ENCODE measurements at regions not wholly inside any gene's neighbourhood (a gene's known extent, or its start where the extent isn't known, plus 50 kb on each side); places are given as distances from the start of the nearest gene placed in this dataset.
A peak's percentile ranks its signal among the peaks of the same experiment; 100 is the strongest.
"Not testable (repeated sequence)": the region's sequence is repeated elsewhere in the genome, so short reads cannot be mapped to it uniquely, and the experiment has no call there.

DNA sequence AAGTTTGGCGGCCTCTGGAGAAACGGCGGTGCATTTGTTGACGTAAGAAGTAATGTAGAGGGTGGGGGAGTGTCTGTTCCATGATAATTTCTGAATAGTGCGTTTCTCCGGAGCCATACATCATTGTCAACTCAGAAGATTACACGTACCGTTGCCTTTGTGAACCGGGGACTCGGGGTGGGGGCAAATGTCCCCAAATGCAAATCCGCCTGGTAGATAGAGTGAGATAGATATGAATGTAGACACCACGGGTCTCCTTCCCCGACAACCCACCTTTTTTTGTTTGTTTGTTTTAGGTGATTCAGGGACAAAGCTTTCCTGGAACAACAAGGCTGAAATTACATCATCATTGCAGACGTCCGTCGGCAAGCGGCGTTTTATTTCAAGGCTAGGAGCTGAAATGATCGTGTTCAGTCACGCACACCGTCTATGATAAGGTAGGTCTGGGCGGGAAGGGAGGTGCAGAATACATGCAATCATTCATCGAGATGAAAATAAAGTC, 96.0 kb upstream of the PPP2R3B start:
- Histone ChIP-seq H3K27me3 (ENCODE audit: insufficient read depth, insufficient read length) (peaks cover 14% of the 10 kb centered on the region), H3K36me3 (ENCODE audit: insufficient read depth, insufficient read length, low read length) (no peaks in the 10 kb centered on the region), H3K4me3 (ENCODE audit: insufficient read length, low read depth) (no peak overlapping the region), H3K9me3 (ENCODE audit: insufficient read depth, low read length) (peaks cover 11% of the 10 kb centered on the region), H3K4me1 (ENCODE audit: insufficient read depth, insufficient read length) (no peaks in the 10 kb centered on the region), H3K9ac (ENCODE audit: insufficient read length, low read depth) (no peak overlapping the region)
- TF ChIP-seq YY1 (IDR thresholded peaks at IDR 0.05; ENCODE audit: insufficient read depth, insufficient read length) (no peak), ZNF274 (IDR thresholded peaks at IDR 0.05; ENCODE audit: low read depth, low read length) (no peak), SUZ12 (IDR thresholded peaks at IDR 0.05; ENCODE audit: extremely low read depth, insufficient read depth, insufficient read length) (no peak)
- no peak for DNase-seq (ENCODE audit: low read depth, low spot score)

DNA sequence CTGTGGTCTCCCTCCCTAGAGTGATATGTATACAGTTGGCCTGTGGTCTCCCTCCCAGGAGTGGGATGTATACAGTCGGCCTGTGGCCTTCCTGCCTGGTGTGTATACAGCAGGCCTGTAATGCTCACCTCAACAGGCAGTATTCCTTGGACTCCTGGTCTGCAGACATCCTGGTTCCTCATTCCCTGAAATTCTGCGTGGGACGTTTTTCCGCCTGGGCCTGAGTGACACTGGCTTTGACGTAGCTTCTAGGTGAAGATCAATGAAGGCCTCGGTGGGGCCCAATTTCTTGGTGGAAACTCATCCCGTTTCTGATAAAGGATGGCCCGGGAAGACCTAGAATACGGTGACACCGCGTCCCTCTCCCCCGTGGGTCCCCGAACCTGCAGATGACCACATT, 98.7 kb upstream of the PPP2R3B start:
- Histone ChIP-seq H3K4me1 (ENCODE audit: insufficient read depth, insufficient read length) (no peaks in the 10 kb centered on the region), H3K36me3 (ENCODE audit: insufficient read depth, insufficient read length, low read length) (no peaks in the 10 kb centered on the region), H3K9me3 (ENCODE audit: insufficient read depth, low read length) (peaks cover 8% of the 10 kb centered on the region), H3K9ac (ENCODE audit: insufficient read length, low read depth) (no peak overlapping the region), H3K4me3 (ENCODE audit: insufficient read length, low read depth) (no peak overlapping the region), H3K27me3 (ENCODE audit: insufficient read depth, insufficient read length) (peaks cover 14% of the 10 kb centered on the region)
- no peak for DNase-seq (ENCODE audit: low read depth, low spot score)
- TF ChIP-seq ZNF274 (IDR thresholded peaks at IDR 0.05; ENCODE audit: low read depth, low read length): no peak
- TF ChIP-seq YY1 (IDR thresholded peaks at IDR 0.05; ENCODE audit: insufficient read depth, insufficient read length): no peak
- TF ChIP-seq SUZ12 (IDR thresholded peaks at IDR 0.05; ENCODE audit: extremely low read depth, insufficient read depth, insufficient read length): no peak

GRCh38 chrX:486325-486724, 99.6 kb upstream of the PPP2R3B start:
- no peak overlapping the region for H3K9ac ChIP-seq (ENCODE audit: insufficient read length, low read depth)
- no peak for DNase-seq (ENCODE audit: low read depth, low spot score)
- TF ChIP-seq SUZ12 (IDR thresholded peaks at IDR 0.05; ENCODE audit: extremely low read depth, insufficient read depth, insufficient read length) (no peak), YY1 (IDR thresholded peaks at IDR 0.05; ENCODE audit: insufficient read depth, insufficient read length) (no peak), ZNF274 (IDR thresholded peaks at IDR 0.05; ENCODE audit: low read depth, low read length) (no peak)
- no peak overlapping the region for H3K4me3 ChIP-seq (ENCODE audit: insufficient read length, low read depth)
- H3K36me3 ChIP-seq (ENCODE audit: insufficient read depth, insufficient read length, low read length): no peaks in the 10 kb centered on the region
- peaks cover 8% of the 10 kb centered on the region for H3K9me3 ChIP-seq (ENCODE audit: insufficient read depth, low read length)
- peaks cover 8% of the 10 kb centered on the region for H3K27me3 ChIP-seq (ENCODE audit: insufficient read depth, insufficient read length)
- H3K4me1 ChIP-seq (ENCODE audit: insufficient read depth, insufficient read length): no peaks in the 10 kb centered on the region

GRCh38 chrX:487836-488235, 101.1 kb upstream of the PPP2R3B start:
- no peak overlapping the region for H3K4me3 ChIP-seq (ENCODE audit: insufficient read length, low read depth)
- H3K9ac ChIP-seq (ENCODE audit: insufficient read length, low read depth): no peak overlapping the region
- H3K4me1 ChIP-seq (ENCODE audit: insufficient read depth, insufficient read length): no peaks in the 10 kb centered on the region
- DNase-seq (ENCODE audit: low read depth, low spot score): no peak
- no peaks in the 10 kb centered on the region for H3K36me3 ChIP-seq (ENCODE audit: insufficient read depth, insufficient read length, low read length)
- TF ChIP-seq YY1 (IDR thresholded peaks at IDR 0.05; ENCODE audit: insufficient read depth, insufficient read length) (no peak), SUZ12 (IDR thresholded peaks at IDR 0.05; ENCODE audit: extremely low read depth, insufficient read depth, insufficient read length) (no peak), ZNF274 (IDR thresholded peaks at IDR 0.05; ENCODE audit: low read depth, low read length) (no peak)
- peaks cover 6% of the 10 kb centered on the region; the same call in 1 of the 2 replicates for H3K9me3 ChIP-seq (ENCODE audit: insufficient read depth, low read length)
- no peaks in the 10 kb centered on the region for H3K27me3 ChIP-seq (ENCODE audit: insufficient read depth, insufficient read length)

DNA sequence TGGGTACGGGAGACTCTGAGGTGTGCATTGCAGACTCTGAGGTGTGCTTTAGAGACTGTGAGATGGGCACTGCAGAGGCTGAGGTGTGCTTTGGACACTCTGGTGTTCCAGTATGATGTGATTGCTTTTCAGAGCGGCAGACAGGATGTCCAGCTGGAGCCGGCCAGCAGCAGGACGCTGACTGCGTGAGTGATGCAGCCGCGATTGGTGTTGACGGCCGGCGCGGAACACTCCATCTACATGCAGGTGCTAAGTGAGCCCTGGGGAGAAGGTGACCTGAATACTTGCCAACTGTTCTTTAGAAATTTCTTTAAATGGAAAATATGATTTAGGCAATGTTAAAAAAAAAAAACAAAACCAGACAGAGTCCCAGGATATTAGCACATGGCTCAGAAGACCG, 103.1 kb upstream of the PPP2R3B start:
- no peaks in the 10 kb centered on the region for H3K4me1 ChIP-seq (ENCODE audit: insufficient read depth, insufficient read length)
- TF ChIP-seq SUZ12 (IDR thresholded peaks at IDR 0.05; ENCODE audit: extremely low read depth, insufficient read depth, insufficient read length) (no peak), YY1 (IDR thresholded peaks at IDR 0.05; ENCODE audit: insufficient read depth, insufficient read length) (no peak)
- no peaks in the 10 kb centered on the region for H3K27me3 ChIP-seq (ENCODE audit: insufficient read depth, insufficient read length)
- no peak overlapping the region for H3K9ac ChIP-seq (ENCODE audit: insufficient read length, low read depth)
- no peaks in the 10 kb centered on the region for H3K36me3 ChIP-seq (ENCODE audit: insufficient read depth, insufficient read length, low read length)
- no peak for DNase-seq (ENCODE audit: low read depth, low spot score)
- H3K4me3 ChIP-seq (ENCODE audit: insufficient read length, low read depth): no peak overlapping the region
- peaks cover 6% of the 10 kb centered on the region; the same call in 1 of the 2 replicates for H3K9me3 ChIP-seq (ENCODE audit: insufficient read depth, low read length)

DNA sequence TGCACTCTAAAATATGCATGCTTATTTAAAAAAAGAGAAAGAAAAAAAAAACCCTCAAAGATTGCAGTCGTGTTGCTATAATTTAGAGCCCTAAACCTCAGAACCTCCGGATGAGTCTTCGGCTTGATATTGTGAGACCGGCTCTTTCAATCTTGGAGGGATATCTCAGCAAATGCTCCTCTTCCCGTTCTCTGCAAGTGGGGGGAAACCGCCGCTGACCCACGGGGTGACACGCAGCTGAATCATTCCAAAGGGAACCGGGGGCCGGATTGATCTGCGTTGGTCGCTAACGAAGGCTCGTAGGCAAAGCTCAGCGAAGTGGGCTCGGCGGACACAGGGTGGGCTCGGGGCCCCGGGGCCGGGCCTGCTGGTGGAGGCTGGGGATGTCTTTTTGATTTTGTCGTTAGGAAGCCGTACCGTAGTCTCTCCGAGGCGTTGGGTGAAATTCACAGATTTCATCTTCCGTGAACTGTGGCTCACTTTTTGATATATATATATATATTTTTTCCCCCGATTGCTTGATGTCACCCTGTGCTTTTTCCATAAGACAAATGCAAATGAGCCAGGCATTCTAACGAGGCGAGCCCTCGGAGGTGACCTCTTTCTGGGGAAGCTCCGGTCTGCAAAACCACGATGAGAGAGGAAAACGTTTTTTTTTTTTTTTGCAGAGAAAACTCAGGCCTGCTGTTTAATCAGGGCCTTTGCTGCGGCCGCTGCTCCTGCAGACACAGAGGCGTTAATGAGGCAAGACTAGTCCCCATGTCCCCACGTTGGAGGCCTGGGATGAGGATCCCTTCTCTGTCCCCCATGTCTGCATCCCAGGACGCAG, 110.7 kb upstream of the PPP2R3B start:
- no peak overlapping the region for H3K4me3 ChIP-seq (ENCODE audit: insufficient read length, low read depth)
- no peak for DNase-seq (ENCODE audit: low read depth, low spot score)
- TF ChIP-seq ZNF274 (IDR thresholded peaks at IDR 0.05; ENCODE audit: low read depth, low read length) (no peak), SUZ12 (IDR thresholded peaks at IDR 0.05; ENCODE audit: extremely low read depth, insufficient read depth, insufficient read length) (no peak), YY1 (IDR thresholded peaks at IDR 0.05; ENCODE audit: insufficient read depth, insufficient read length) (no peak)
- H3K4me1 ChIP-seq (ENCODE audit: insufficient read depth, insufficient read length): peaks cover 12% of the 10 kb centered on the region
- H3K9me3 ChIP-seq (ENCODE audit: insufficient read depth, low read length): no peaks in the 10 kb centered on the region
- no peaks in the 10 kb centered on the region for H3K36me3 ChIP-seq (ENCODE audit: insufficient read depth, insufficient read length, low read length)
- peaks cover 42% of the 10 kb centered on the region for H3K27me3 ChIP-seq (ENCODE audit: insufficient read depth, insufficient read length)
- peak overlapping the region; percentile 62 for H3K9ac ChIP-seq (ENCODE audit: insufficient read length, low read depth)

DNA sequence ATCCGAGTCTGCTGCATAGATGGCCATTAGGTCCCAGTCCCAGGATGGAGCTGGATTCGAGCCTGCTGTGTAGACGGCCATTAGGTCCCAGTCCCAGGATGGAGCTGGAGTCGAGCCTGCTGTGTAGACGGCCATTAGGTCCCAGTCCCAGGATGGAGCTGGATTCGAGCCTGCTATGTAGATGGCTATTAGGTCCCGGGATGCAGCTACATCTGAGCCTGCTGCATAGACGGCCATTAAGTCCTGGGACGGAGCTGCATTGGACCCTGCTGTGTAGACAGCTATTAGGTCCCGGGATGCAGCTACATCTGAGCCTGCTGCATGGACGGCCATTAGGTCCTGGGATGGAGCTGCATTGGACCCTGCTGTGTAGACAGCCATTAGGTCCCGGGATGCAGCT, 112.2 kb upstream of the PPP2R3B start:
- peaks cover 12% of the 10 kb centered on the region for H3K4me1 ChIP-seq (ENCODE audit: insufficient read depth, insufficient read length)
- DNase-seq (ENCODE audit: low read depth, low spot score); H3K4me3 ChIP-seq (ENCODE audit: insufficient read length, low read depth); H3K36me3 ChIP-seq (ENCODE audit: insufficient read depth, insufficient read length, low read length); H3K9me3 ChIP-seq (ENCODE audit: insufficient read depth, low read length); H3K9ac ChIP-seq (ENCODE audit: insufficient read length, low read depth): not testable (repeated sequence)
- peaks cover 42% of the 10 kb centered on the region for H3K27me3 ChIP-seq (ENCODE audit: insufficient read depth, insufficient read length)

All from NT2/D1 (cell line).